Neural cell (in vitro differentiated cells): ENCODE measurements at regions not wholly inside any gene's neighbourhood (a gene's known extent, or its start where the extent isn't known, plus 50 kb on each side); places are given as distances from the start of the nearest gene placed in this dataset.

ENCODE experiments used
- EP300 ChIP-seq: fragments of 450-650 bp; conservative IDR thresholded peaks from 2 replicates; pipeline ENCODE4 v1.6.1; 2014; ENCODE audit warnings: antibody characterized with exemption, mild to moderate bottlenecking, moderate library complexity; ENCODE audit not compliant: poor library complexity, severe bottlenecking
- EZH2 ChIP-seq: fragments of 200-600, 300-800 bp; shearing (Covaris generic), sonication (generic); IDR thresholded peaks from 2 replicates; pipeline ENCODE4 v1.6.1; 2014; ENCODE audit warnings: antibody characterized with exemption, low read length, borderline replicate concordance, mild to moderate bottlenecking; ENCODE audit not compliant: insufficient read depth, poor library complexity, severe bottlenecking
- POLR2AphosphoS5 ChIP-seq: IDR thresholded peaks from 2 replicates; pipeline ENCODE4 v1.6.1; 2012
- TF ChIP-seq, protein P1 (sequence below): fragments of 450-650 bp; IDR thresholded peaks from 2 replicates; pipeline ENCODE4 v1.5.1; 2014; ENCODE audit warnings: antibody characterized with exemption, mild to moderate bottlenecking, moderate library complexity; ENCODE audit not compliant: poor library complexity, severe bottlenecking
- TF ChIP-seq, protein P2 (sequence below): IDR thresholded peaks from 2 replicates; pipeline ENCODE4 v1.6.1; 2012; ENCODE audit warnings: borderline replicate concordance

DNA sequence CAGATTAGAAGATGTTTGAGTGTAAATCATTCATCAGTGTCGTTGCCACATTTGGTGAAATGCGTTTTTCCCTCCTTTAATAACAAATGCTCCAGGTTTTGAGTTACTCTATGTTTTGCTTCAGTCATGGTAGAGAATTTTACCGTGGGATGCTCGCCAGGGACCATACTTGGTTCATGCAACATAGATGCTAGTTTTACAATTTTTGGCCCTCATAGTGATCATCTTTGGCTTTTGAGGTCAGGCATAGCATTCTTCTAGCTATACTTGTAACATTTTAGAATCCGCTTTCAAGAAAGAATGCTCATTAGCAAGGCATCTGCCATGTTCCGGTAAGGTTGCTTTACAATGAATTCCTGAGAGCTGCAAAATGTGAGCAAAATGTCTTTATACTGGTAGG lies 147.2 kb downstream of the SPCS3 start:
- TF ChIP-seq EZH2 (no peak), EP300 (no peak), POLR2AphosphoS5 (no peak)
- TF ChIP-seq, protein P1, sequence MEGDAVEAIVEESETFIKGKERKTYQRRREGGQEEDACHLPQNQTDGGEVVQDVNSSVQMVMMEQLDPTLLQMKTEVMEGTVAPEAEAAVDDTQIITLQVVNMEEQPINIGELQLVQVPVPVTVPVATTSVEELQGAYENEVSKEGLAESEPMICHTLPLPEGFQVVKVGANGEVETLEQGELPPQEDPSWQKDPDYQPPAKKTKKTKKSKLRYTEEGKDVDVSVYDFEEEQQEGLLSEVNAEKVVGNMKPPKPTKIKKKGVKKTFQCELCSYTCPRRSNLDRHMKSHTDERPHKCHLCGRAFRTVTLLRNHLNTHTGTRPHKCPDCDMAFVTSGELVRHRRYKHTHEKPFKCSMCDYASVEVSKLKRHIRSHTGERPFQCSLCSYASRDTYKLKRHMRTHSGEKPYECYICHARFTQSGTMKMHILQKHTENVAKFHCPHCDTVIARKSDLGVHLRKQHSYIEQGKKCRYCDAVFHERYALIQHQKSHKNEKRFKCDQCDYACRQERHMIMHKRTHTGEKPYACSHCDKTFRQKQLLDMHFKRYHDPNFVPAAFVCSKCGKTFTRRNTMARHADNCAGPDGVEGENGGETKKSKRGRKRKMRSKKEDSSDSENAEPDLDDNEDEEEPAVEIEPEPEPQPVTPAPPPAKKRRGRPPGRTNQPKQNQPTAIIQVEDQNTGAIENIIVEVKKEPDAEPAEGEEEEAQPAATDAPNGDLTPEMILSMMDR, result no peak
- TF ChIP-seq, protein P2, sequence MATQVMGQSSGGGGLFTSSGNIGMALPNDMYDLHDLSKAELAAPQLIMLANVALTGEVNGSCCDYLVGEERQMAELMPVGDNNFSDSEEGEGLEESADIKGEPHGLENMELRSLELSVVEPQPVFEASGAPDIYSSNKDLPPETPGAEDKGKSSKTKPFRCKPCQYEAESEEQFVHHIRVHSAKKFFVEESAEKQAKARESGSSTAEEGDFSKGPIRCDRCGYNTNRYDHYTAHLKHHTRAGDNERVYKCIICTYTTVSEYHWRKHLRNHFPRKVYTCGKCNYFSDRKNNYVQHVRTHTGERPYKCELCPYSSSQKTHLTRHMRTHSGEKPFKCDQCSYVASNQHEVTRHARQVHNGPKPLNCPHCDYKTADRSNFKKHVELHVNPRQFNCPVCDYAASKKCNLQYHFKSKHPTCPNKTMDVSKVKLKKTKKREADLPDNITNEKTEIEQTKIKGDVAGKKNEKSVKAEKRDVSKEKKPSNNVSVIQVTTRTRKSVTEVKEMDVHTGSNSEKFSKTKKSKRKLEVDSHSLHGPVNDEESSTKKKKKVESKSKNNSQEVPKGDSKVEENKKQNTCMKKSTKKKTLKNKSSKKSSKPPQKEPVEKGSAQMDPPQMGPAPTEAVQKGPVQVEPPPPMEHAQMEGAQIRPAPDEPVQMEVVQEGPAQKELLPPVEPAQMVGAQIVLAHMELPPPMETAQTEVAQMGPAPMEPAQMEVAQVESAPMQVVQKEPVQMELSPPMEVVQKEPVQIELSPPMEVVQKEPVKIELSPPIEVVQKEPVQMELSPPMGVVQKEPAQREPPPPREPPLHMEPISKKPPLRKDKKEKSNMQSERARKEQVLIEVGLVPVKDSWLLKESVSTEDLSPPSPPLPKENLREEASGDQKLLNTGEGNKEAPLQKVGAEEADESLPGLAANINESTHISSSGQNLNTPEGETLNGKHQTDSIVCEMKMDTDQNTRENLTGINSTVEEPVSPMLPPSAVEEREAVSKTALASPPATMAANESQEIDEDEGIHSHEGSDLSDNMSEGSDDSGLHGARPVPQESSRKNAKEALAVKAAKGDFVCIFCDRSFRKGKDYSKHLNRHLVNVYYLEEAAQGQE, result no peak
